Right renal cortex interstitium (tissue), 3 donors: ENCODE measurements at regions not wholly inside any gene's neighbourhood (a gene's known extent, or its start where the extent isn't known, plus 50 kb on each side); places are given as distances from the start of the nearest gene placed in this dataset.
"Not testable (repeated sequence)": the region's sequence is repeated elsewhere in the genome, so short reads cannot be mapped to it uniquely, and the experiment has no call there.

Experiments
- DNase-seq, 3 donors: peaks; one replicate each; pipeline ENCODE4 v3.0.0-alpha.2; 2013; ENCODE audit warnings: low read depth in 3 of 3, low spot score in 2 of 3

- no peak for DNase-seq
Measured at GRCh38 chrX:50967736-50968135, 57.2 kb downstream of the BMP15 start.

- DNase-seq: peak in 1 of 3 donors; percentile 7
Measured at GRCh38 chrX:50968871-50969635, 58.5 kb downstream of the BMP15 start.

- no peak for DNase-seq
Measured at GRCh38 chrX:50971395-50971794, 60.9 kb downstream of the BMP15 start.

GRCh38 chrX:50973199-50973598 is 62.7 kb downstream of the BMP15 start:
- no peak for DNase-seq

- no peak for DNase-seq
Measured at GRCh38 chrX:50978920-50979682, 68.6 kb downstream of the BMP15 start.

- no peak for DNase-seq
Measured at GRCh38 chrX:50980251-50980650, 69.7 kb downstream of the BMP15 start.

- peak in 1 of 3 donors; percentile 14 for DNase-seq
Measured at GRCh38 chrX:50988649-50989048, 78.1 kb downstream of the BMP15 start.

GRCh38 chrX:50996930-50997329 is 86.4 kb downstream of the BMP15 start:
- no peak for DNase-seq

- DNase-seq: not testable (repeated sequence)
Measured at GRCh38 chrX:51000384-51000783, 89.8 kb downstream of the BMP15 start.

GRCh38 chrX:51001733-51002632 is 91.4 kb downstream of the BMP15 start:
- DNase-seq: not testable (repeated sequence)

GRCh38 chrX:51006064-51006463 is 95.5 kb downstream of the BMP15 start:
- DNase-seq: no peak

- no peak for DNase-seq
Measured at GRCh38 chrX:51024106-51024696, 113.7 kb downstream of the BMP15 start.

- no peak for DNase-seq
Measured at GRCh38 chrX:51026862-51027261, 116.3 kb downstream of the BMP15 start.

GRCh38 chrX:51035746-51036145 is 125.2 kb downstream of the BMP15 start:
- no peak for DNase-seq

- no peak for DNase-seq
Measured at GRCh38 chrX:51047950-51048349, 137.4 kb downstream of the BMP15 start.

- DNase-seq: no peak
Measured at GRCh38 chrX:51053741-51054140, 143.2 kb downstream of the BMP15 start.

- no peak for DNase-seq
Measured at GRCh38 chrX:51098046-51098445, 187.5 kb downstream of the BMP15 start.

- DNase-seq: not testable (repeated sequence)
Measured at GRCh38 chrX:51119058-51119926, 208.8 kb downstream of the BMP15 start.

GRCh38 chrX:51125743-51126142 is 206.9 kb upstream of the NUDT10 start:
- not testable (repeated sequence) for DNase-seq
